ENCODE measurements at regions not wholly inside any gene's neighbourhood (a gene's known extent, or its start where the extent isn't known, plus 50 kb on each side); places are given as distances from the start of the nearest gene placed in this dataset.
"Not testable (repeated sequence)": the region's sequence is repeated elsewhere in the genome, so short reads cannot be mapped to it uniquely, and the experiment has no call there.

GRCh38 chr20:1810572-1810925 is 84.7 kb upstream of the SIRPA start:
- DNase-seq, result no peak

GRCh38 chr20:1809611-1810510 is 85.3 kb upstream of the SIRPA start:
- no peak for DNase-seq

- DNase-seq, result no peak
Observed at GRCh38 chr20:1809131-1809572, 86.1 kb upstream of the SIRPA start.

DNA sequence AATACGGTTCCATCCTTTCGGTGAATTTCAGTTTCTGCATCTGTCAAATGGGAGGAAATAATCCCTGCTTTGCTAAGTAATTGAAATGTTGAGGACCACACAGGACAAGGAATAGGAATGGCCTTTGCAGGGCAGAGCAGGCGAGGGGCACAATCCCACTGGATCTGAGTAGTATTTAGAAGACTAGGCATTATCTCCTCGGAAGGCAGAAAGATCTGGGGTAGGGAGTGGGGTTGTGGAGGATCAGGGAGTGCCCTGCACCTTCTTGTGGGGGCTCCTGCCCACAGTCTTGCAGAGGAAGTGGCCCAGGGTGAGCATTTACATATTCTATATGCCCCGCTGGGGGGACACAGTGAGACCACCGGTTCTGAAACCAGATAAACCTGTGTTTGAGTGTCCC is 87.1 kb upstream of the SIRPA start:
- no peak for DNase-seq

DNA sequence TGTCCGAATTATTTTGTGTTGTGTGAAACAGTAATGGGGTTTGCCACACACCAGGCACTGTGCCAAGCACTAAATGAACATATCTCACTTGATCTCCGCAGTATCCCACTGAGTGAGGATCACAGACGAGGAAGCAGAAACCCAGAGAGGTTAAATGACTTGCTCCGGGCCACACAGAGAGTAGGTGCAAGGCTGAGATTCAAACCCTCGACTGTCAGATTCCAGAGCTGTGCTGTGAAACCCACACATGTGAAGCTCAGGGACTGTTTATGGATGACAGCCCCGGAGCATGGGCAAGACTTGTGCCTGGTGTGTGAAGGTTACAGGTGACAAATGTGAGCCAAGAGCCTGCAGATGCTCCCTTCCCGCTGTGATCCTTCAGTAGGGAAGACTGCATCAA is 87.8 kb upstream of the SIRPA start:
- no peak for DNase-seq

DNA sequence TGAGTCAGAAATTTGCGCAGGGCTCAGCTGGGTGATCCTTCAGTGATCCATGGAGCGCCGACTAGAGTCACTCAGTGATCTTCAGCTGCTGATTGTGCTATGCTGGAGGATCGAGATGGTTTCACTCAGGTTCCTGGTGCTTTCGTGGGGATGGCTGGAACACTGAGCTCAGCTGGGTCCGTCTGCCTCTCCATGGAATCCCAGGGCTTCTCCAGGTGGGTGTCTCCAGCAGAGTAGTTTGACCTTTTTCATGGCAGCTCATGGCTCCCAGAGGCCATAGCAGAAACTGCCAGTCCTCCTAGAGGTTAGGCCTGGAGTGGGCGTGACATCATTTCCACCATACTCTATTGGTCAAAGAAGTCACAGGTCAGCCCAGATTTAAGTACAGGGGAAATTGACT is 88.8 kb upstream of the SIRPA start:
- DNase-seq, result no peak

DNA sequence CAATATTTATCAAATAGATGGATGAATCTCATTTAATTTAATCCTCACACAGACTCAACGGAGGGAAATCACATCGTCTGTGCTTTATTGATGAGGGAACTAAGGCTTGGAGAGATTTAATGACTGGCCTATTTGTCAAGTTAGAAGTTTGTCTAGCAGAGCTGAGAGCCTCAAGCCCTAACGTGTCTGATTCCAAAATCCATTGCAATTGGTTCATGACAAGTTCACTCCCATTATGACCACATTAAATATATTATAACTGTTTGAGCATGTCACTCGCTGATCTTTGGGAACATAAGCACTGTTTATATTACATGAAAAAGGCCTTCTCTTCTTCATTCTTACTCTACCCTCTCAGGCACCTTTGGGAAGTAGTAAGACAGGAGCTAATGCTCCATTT is 89.4 kb upstream of the SIRPA start:
- no peak for DNase-seq

DNA sequence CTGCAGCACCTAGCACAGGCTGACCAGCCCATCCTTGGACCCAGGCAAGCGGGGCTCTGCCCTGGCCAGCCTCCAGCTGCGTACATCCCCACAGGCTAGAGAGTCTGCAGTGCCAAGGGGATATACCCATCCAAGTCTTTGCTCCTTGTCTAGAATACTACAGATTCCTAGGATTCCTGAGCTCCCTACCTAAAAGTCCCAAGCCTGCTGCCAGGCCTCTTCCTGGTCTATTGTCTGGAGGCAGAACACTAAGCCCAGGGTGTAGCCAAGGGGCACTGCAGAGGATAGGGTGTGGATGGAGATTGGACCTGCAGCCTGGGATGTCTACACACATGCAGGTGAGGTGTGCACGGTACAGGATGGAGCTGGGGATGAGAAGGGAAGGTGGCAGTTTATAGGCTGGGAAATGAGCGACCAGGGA is 90.0 kb upstream of the SIRPA start:
- no peak for DNase-seq

GRCh38 chr20:1804554-1804956 is 90.7 kb upstream of the SIRPA start:
- no peak for DNase-seq

DNA sequence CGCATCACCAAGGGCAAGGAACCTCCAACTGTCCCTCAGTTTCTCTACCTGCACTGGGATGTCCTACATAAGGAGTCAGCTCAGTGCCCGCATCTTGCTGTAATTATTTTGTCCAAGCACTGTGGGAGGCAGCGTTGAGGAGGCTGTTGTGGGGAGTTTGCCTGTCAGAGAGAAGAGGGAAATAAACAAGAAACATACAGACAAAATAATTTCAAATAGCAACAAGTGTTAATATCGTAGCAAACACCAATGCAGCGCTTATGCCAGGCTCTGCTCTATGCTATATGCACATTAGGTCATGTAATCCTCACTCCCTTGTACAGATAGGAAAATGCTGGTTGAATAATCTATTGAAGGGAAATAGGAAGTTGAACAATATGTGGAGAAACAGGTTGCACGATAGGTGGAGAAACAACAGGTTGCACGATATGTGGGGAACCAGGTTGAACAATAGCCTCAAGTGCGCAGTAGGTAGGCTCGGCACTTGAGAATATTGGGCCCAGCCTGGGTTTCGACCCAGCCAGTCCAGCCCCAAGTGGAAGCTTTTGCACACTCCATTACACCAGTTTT is 91.2 kb upstream of the SIRPA start:
- DNase-seq, result no peak

- peak; percentile 62 for DNase-seq
Observed at GRCh38 chr20:1803061-1803931, 91.9 kb upstream of the SIRPA start.

GRCh38 chr20:1802385-1803060 is 92.7 kb upstream of the SIRPA start:
- peak; percentile 55 for DNase-seq

- DNase-seq, result no peak
Observed at GRCh38 chr20:1801929-1802306, 93.3 kb upstream of the SIRPA start.

- DNase-seq, result no peak
Observed at GRCh38 chr20:1801225-1801928, 93.8 kb upstream of the SIRPA start.

GRCh38 chr20:1800777-1801176 is 94.4 kb upstream of the SIRPA start:
- DNase-seq, result peak; percentile 10

DNA sequence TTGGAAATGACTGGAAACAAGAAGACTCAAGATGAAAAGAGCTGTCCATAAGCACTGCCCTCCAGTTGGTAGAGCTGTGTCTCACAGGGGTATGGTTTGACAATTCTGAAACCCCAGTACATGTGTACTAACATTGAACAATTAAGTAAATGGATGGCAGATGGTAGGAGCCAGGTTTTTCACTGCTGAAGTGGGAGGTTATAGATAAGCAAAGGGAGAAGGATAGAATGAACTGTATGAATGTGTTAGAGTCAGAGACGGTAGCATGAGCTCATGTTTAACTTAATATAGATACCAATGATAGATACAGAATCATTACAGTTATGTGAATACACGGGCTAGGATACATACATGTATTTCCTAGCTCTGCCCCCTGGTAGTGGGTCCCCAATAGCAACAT is 95.0 kb upstream of the SIRPA start:
- DNase-seq, result no peak

DNA sequence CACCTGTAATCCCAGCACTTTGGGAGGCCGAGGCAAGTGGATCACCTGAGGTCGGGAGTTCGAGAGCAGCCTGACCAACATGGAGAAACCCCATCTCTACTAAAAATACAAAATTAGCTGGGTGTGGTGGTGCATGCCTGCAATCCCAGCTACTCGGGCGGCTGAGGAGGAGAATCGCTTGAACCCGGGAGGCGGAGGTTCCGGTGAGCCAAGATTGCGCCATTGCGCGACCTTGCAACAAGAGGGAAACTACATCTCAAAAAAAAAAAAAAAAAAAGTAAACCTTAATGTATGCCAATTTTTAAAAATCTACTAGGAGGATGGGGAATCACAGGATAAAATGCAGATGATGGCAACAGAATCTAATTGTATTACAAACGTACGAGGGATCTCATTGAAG is 95.5 kb upstream of the SIRPA start:
- DNase-seq, result not testable (repeated sequence)

DNA sequence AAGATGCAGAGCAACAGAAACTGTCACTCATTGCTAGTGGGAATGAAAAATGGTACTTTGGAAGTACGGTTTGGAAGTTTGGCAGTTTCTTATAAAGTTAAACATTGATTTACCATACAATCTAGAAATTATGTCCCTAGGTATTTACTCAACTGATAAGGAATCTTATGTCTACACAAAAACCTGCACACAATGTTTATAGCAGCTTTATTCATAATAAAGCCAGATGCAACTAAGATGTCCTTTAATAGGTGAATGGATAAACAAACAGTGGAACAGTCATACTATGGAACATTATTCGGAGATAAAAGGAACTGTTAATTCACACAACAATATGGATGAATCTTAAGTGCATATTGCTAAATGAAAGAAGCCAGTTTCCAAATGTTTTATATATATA is 96.2 kb upstream of the SIRPA start:
- DNase-seq, result no peak

DNA sequence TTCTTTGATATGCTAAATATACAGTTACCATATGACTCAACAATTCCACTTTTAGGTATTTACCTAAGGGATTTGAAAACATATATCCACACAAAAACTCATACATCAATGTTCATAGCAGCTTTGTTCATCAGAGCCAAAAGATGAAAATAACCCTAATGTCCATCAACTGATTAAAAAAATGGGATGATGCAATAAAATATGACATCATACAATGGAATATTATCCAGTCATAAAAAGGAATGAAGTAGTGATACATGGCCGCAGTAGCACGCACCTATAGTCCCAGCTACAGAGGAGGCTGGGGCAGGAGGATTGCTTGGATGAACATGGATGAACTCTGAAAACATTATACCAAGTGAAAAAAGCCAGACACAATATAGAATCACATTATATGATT is 101.4 kb upstream of the SIRPA start:
- no peak for DNase-seq

DNA sequence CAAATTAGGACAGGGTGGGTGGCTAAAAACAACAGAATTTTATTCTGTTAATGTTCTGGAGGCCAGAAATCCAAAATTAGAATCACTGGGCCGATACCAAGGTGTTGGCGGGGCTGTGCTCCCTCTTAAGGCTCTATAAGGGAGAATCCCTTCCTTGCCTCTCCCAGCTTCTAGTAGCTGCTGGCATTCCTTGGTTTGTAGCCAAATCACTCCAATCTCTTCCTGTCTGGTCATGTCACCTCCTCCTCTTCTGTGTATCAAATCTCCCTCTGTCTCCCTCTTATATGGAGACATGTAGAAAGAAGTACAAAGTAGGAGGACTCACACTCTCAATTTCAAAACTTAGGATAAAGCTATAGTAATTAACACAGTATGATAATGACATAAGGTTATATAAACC is 102.9 kb upstream of the SIRPA start:
- no peak for DNase-seq

- DNase-seq, result no peak
Observed at GRCh38 chr20:1790386-1790785, 104.8 kb upstream of the SIRPA start.

DNA sequence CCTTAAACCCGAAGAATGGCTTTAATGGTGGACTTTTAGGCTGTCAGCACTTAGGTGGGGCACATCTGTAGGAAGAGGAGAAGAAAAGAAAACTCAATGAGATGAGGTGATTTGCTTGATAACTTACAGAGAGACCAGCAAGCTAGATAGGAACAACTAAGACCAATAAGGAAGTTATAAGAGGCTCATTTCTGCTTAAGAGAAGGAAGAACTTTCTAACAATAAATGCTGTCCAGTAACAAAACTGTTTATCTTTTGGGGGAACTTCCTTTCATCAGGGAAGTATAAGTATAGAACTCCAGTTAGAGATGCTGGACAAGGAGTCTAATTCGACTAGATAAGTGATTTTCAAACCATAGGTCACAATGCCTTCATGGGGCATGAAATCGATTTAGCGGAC is 107.2 kb upstream of the SIRPA start:
- no peak for DNase-seq

- DNase-seq, result no peak
Observed at GRCh38 chr20:1786486-1786885, 108.7 kb upstream of the SIRPA start.

Data from NCI-H2227 treated with DMSO at 0.1 percent for 48 hours (cell line).